GM19351 (cell line): ENCODE measurements at regions not wholly inside any gene's neighbourhood (a gene's known extent, or its start where the extent isn't known, plus 50 kb on each side); places are given as distances from the start of the nearest gene placed in this dataset.
"Not testable (repeated sequence)": the region's sequence is repeated elsewhere in the genome, so short reads cannot be mapped to it uniquely, and the experiment has no call there.

Experiments
- ATAC-seq: cut with Tn5 transposase; IDR thresholded peaks from one replicate; pipeline ENCODE4 v1.9.1; 2021; ENCODE audit warnings: mild to moderate bottlenecking, moderate library complexity; ENCODE audit not compliant: unreplicated experiment

DNA sequence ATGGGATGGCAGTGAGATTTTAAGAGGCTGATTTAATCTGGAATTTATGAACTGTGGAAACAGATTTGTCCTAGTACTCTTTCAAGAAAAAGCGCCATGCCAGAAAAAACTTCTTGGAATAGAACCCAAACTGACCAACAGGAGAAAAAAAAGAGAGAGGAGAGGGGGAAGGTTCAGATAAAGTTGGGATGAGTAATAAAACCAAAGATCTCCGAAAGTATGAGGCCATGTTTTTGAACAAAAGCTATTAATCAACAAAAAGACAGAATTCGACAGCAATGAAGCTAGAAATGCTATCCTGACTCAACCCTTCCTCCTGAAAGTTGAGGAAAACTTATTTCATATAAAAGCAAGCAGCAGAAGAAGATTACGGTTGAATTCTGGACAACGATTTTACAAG is 135.5 kb downstream of the CEMIP2 start:
- no peak for ATAC-seq

DNA sequence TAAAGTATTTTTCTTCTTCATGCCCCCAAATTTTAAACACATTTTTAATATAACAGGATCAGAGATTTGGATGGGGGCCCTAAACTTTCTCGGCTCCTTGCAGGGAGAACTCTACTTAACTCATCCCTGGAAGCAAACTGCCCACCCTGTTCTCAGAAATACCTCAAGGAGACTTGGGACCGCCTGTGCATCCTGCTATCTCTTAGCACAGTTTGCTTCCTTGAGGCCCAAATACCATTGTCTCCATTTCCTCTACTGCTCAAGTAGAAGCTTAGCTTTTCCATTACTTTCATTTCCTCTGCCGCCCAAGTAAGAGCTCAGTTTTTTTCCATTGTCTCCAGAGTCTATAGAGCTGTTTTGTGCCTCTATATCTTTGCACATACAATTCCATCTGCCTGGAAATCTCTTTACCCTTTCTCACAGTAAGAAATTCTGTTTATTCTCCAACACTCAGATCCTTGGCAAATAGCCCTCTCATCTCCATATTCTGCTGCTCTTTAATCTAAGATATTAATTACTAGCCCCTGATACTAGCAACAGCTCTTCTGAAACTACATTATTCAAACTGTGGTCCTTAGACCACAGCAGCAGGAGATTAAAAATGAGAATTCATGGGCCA is 137.8 kb downstream of the CEMIP2 start:
- ATAC-seq: no peak

DNA sequence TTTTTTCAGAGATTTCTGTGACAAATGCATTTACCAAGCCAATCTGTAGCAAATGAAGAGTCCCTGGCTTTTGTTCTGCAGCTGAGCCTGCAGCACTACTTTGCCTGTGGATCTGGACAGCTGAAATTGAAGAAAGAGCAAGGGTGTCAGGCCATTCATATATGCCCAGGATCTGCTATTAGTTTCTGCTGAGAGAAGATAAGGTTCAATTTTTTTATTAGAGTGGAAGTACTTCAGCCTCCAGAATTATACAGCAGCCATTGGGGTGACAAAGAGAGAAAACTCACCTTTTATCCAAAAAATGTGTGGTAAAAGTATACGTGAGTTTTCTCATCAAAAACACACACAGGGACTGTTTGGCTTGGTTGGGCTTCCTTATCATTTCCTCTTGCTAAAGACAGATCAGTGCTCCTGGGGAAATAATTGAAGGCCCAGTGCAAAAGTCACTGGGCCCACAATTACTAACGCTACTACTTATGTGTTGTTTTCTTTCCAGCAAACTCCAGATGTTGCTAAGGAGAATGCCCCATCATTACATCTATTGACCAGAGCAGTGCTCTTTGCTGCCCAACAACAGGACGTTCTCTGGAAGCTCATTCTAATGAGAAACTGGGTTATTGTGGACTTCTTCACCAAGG is 138.6 kb downstream of the CEMIP2 start:
- ATAC-seq: no peak

DNA sequence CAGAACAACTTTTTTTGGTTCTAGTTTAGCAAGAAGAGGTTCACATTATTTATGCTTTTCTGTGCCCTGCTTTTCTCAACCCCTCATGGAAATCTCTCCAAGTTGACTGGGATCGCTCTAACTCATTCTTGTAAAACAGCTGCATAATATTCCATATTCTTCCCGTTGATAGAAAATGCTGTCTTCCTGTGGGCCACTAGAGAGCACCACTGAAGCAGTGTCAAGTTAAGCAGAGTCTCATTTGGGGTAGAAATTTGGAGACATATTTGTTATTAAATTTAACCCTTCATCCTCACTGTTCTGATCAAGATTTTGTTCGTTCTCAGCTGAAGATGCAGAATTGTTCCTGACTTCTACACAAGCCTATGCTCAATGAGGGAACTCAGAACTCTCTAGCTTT is 140.1 kb downstream of the CEMIP2 start:
- ATAC-seq: no peak

DNA sequence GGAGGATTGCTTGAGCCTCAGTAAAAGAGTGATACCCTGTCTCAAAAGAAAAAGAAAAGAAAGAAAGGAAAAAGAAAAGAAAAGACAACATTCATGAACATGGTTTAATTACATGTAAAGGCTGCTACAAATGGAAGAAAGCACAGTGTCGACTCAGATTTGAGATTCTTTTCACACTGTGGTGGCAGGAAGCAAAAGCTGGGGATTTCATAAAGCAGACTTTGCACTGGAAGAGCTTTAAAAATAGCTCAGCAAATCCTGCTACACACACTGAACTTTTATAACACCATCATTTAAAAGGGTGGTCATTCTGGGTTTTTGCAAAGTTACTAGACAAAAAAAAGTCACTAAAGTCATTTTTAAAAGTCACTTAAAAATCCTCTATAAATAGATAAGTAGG is 140.8 kb downstream of the CEMIP2 start:
- no peak for ATAC-seq

DNA sequence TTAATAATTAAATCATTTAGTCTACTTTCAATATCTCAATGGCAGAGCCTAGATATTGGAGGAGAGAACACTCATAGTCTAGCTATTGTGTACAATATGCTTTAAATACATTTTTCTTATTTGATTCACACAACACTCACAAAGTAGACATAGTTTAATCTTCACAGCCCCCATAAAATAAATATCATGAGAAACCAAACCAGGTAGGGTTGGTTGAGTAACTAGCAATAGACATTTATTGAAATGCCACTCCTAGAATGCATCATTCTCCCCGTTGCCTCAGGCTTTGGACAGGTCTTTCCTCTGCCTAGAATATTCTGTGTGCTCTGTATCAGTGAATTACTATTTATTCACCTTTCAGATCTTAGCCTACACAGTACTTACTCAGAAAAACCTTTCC is 141.9 kb downstream of the CEMIP2 start:
- ATAC-seq: no peak

DNA sequence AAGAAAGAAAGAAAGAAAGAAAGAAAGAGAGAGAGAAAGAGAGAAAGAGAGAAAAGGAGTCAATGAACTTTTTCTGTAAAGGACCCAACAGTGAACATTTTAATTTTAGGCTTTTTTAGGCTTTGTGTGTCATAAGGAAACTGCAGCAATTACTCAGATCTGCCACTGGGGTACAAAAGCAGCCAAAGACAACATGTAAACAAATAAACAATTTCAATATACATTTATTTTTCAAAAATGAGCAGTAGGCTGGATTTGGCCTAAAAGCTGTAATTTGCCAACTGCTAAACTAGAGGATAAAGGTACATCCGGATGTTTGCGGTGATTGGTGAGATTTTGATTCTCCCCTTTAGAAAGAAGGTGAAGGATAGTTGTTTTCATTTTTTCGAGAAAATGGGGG is 143.6 kb downstream of the CEMIP2 start:
- ATAC-seq: peak; percentile 64

DNA sequence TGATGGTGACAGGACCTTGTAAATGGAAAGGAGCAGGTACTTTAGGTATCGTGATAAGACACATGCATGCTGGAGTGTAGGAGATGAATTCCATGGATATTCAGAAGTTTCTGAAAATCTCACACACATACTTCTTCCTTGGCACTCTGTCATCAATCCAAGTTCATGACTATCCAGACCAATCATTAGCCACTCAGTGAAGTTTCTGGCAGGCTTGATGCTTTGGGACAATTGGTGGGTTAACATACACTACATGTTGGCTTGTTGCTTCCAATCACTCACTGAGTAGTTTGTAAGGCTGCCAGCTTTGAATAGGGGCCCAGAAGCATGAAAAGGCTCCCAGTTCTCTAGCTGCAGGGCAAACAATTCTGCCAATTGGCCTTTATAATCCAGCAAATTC is 147.6 kb downstream of the CEMIP2 start:
- no peak for ATAC-seq

DNA sequence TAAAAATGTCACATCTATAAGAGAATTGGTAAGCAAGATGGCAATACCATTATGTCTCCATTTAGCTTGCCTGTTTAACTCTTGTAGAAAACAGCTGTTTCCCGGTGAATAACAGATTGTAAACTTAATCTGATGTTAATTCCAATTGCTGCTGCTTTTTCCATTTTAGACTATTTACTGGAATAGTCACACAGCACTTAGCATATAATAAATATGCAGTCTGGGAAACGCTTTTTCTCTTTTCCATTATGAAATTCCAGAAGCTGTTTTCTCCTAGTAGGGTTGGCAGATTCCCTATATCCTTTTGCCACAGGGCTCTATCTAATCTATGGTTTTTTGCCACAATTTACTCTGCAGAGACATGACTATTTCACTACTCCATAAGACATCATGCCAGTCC is 148.0 kb downstream of the CEMIP2 start:
- no peak for ATAC-seq

DNA sequence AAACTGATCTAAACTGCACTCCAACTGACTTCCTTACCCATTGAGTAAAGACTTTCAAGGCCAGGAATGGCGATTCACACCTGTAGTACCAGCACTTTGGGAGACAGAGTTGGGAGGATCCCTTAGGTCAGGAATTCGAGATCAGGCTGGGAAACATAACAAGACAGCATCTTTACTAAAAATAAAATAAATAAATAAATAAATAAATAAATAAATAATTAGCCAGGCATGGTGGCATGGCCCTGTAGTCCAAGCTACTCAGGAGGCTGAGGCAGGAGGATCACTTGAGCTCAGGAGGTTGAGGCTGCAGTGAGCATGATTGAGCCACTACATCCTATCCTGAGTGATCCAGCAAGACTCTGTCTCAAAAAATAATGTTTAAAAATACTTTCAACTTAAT is 148.4 kb downstream of the CEMIP2 start:
- ATAC-seq: no peak

DNA sequence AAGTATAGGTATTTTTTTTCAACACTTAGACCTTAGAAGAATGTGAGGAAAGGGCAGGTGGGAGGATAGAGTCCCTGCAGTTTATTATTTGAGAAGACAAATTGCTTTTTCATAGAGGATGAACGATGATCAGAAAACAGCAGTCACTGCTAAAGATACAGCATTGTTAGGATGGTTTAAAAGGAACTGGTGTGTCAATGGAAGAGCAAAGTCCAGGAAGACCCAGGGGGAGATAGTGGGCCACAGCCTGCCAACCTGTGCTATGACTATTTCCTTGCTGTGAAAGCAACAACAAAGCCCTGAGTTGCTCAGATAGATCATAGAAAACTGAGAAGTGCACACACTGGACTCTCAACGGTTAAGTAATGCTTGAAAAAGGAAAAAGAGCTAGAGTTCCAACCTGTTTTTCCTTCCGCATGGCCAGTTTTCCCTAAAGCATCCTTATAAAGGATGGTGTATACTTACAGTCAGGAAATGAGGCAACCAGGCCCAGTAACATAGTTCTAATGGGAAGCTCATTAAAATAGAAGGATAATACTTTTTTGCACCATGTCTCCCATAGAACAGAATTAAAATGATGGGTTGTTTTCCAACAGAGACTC is 153.8 kb downstream of the CEMIP2 start:
- no peak for ATAC-seq

DNA sequence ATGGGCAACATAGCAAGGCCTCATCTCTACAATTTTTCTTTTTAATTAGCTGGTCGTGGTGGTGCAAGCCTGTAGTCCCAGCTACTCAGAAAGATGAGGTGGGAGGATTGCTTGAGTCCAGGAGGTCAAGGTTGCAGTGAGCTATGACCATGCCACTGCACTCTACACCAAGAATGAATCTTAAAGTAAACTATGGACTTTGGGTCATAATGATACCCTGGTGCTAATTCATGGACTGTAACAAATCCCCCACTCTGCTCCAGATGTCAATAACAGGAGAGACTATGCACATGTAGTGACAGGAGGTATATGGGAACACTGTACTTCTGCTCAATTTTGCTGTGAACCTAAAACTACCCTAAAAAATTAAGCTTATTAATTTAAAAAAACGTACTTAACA is 155.4 kb downstream of the CEMIP2 start:
- no peak for ATAC-seq

DNA sequence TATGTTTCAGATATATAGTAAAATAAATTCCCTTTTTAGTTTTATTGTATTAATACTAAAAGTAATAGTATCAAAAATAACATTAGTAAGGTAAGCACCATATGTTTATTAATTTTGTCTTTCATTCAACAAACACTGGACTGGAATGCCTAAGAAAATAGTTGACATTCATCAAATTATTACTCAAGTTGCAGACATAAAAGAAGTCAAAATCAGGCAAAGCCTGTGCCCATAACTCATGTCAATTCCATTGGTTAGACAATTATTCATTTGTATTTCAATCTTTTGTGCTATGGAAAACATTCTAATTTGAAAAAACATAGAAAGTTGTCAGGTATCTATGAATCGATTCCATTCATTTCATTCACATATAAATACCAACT is 158.9 kb downstream of the CEMIP2 start:
- ATAC-seq: no peak

DNA sequence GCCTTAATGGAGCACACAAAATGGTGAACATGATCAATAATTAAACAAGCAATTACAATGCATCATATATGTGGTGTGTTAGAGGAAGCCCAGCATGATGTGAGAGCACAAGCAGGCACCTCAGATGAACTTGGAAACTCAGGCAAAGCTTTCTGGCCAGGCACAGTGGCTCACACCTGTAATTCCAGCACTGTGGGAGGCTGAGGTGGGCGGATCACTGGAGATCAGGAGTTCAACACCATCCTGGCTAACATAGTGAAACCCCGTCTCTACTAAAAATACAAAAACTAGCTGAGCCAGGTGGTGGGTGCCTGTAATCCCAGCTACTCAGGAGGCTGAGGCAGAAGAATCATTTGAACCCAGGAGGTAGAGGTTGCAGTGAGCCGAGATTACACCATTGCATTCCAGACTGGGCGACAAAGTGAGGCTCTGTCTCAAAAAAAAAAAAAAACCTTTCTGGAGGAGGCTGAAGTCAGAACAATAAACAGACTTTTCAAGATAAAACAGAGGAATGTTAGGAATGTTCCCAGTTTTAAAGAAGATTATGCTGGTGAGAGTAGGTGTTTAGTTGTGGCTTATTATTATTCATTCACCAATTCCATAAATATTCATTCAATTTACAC is 159.4 kb downstream of the CEMIP2 start:
- ATAC-seq: no peak

DNA sequence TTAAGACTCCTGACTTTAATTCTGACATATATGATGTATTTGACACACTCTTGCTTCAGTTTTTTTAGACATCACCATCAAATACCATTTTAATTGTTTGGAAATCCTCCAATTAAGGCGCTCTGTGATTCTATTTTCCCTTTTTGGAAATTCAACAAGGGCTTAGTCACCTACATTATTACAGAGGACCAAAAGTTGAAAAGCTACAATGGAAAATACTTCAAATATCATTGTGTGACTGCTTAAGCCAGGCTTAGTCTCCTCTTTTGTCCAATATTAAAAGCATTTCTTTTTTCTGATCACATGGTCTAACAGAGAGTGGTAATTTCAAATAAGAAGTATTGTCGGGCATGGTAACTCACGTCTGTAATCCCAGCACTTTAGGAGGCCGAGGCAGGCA is 160.3 kb downstream of the CEMIP2 start:
- no peak for ATAC-seq

DNA sequence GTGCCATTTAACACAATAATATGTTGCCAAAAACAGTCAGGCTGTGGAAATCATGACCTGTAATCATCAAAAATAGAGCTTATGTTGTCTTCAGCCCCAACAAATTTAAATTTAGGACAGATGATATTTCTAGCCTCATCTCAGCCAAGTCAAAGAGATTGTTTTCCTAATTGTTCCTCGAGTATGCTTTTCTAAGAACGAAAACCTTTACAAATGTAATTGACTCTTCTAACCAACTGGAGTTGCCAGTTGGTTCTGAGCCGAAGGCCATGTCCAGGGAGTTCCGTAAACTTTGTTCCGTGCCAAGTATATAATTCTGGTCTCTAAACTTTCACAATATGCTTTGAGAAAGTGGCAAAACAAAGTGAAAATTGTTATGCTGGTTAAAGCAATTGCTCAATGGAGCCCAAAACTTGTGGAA is 160.8 kb downstream of the CEMIP2 start:
- ATAC-seq: no peak

DNA sequence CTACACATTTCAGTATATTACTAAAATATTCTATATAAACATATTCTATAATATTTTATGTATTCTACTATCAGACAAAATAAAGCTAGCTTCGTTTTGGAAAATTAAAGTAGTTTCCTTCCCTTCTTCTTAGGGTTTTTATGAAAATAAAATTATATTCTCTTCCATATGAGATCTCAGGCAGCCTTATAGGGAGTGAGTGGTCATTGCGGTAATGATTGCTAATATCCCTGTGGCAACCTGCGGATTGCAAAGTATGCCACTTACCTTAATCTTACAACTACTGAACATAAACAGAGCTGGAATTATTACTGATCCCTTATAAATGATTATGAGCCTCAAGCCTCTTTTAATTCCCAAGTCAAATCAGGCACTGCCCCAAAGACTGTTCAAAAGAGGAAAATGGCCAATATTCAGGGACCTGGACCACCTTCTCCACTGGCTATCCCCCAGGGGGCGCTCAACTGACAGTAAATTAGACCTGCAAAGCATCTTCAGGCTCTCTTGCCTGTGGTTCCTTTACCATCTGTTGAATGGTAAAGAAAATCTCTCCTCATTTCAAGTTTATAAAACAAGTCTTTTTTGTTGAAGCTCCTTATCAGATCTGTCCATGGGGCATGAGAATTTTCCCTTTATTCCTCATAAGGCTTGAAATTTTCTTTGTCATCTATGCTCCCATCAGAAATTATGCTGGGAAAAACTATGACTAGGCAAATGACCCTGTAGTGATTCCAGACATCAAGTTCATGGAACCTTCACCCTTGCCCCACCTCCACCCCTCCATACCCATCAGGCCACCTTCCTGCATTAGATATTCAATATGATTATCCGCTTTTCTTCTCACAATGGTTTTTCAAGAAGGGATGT is 163.9 kb downstream of the CEMIP2 start:
- ATAC-seq: peak; percentile 94

DNA sequence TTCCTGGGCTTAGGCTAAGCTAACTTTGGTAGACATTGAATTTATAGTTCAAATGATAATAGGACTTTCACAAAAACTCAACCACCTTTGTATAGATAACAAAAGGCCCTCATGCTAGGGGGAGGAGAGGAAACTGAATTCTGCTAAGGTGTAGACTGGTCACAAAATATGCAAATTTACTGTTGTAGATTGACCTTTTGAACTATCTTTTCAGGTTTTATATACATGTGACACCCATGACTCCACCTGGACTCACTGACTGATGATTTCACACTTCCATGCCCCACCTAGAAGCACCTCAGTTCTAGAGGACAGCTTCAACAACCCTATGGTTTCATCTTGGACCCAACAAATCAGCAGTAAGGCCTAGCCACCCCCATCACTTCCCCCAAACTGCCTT is 165.7 kb downstream of the CEMIP2 start:
- ATAC-seq: peak; percentile 41

DNA sequence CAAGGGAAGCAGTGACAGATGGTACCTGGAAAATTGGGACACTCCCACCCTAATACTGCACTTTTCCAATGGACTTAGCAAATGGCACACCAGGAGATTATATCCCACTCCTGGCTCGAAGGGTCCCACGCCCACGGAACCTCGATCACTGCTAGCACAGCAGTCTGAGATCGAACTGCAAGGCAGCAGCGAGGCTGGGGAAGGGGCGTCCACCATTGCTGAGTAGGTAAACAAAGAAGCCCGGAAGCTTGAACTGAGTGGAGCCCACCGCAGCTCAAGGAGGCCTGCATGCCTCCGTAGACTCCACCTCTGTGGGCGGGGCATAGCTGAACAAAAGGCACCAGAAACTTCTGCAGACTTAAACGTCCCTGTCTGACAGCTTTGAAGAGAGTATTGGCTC is 172.6 kb downstream of the CEMIP2 start:
- ATAC-seq: not testable (repeated sequence)

DNA sequence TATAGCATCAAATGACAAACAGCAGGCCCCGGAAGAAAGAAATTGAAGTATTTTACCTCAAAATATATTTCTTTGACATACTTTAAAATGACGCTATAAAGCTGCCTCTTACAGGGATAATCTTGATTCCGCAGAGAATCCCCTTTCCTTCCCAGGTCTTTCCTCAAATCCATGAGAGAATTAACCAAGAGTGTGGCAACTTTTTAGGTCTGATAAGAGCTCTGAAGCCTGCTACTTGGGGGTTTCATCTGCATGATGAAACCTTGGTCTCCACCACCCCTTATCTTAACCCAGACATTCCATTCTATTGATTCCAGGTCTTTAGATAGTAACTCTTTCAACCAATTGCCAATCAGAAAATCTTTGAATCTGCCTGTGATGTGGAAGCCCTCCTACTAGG is 173.8 kb downstream of the CEMIP2 start:
- ATAC-seq: no peak

DNA sequence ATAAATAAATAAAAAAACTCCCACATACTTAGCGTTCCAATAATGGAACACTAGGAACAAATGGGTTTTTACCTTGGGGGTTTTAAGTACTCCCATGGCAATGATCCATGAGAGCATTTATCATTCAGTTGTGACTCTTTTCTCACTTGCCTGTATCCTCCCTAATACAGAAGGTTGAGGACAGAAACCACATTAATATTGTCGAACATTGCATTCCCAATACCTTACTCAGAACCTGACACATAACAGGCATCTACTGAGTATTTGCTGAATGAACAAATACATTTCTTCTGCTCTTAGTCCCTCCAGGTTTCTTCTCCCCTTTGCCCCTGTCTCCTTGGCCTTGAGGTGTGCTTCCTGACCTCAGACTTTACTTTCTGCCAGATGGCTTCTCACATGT is 175.9 kb downstream of the CEMIP2 start:
- ATAC-seq: no peak
